ENCODE measurements at regions not wholly inside any gene's neighbourhood (a gene's known extent, or its start where the extent isn't known, plus 50 kb on each side); places are given as distances from the start of the nearest gene placed in this dataset.
"Not testable (repeated sequence)": the region's sequence is repeated elsewhere in the genome, so short reads cannot be mapped to it uniquely, and the experiment has no call there.

DNA sequence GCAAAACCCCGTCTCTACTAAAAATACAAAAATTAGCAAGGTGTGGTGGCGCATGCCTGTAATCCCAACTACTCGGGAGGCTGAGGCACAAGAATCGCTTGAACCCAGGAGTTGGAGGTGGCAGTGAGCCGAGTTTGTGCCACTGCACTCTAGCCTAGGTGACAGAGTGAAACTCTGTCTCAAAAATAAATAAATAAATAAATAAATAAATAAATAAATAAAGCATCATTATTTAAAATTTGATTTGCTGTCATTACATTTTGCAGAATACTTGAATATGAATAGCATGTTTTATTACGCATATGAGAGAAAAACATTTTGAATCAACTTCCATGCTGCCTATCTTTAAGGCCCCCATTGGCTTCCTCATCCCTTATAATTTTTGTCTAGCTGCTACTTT, 53.4 kb upstream of the MED14 start:
- not testable (repeated sequence) for DNase-seq

- DNase-seq = no peak
Observed at GRCh38 chrX:40792433-40792832, 57.1 kb upstream of the MED14 start.

DNA sequence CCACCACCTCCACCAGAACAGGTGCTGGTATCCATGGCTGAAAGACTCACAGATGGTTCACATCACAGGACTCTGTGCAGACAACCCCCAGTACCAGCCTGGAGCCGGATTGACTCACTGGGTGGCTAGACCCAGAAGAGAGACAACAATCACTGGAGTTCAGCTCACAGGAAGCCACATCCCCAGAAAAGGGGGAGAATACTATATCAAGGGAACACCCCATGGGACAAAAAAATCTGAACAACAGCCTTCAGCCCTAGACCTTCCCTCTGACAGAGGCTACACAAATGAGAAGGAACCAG, 59.4 kb upstream of the MED14 start:
- DNase-seq = not testable (repeated sequence)

DNA sequence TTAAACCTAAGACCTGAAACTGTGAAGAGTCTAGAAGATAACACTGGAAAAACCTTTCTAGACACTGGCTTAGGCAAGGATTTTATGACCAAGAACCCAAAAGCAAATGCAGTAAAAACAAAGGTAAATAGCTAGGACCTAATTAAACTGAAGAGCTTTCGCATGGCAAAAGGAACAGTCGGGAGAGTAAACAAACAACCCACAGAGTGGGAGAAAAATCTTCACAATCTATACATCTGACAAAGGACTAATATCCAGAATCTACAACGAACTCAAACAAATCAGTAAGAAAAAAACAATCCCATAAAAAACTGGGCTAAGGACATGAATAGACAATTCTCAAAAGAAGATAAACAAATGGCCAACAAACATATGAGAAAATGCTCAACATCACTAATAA, 64.4 kb upstream of the MED14 start:
- DNase-seq = not testable (repeated sequence)

DNA sequence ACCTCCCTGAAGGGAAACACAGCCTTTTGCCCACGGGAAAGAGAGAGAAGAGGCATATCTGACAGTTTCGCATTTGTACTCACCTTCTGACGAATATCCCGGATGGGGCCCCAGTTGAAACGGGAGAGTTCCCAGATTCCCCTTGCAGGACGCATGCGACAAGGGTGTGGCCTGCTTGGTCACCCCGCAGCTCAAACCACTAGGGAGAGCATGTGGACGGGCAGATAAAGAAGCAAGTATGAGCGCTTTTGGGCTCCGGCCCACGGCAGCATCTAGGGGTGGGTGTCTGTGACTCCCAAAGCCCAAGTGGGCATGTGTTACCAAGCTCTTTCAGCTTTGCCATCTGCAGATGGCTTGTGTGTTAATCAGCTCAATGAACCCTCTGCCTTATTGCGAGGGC, 70.1 kb upstream of the MED14 start:
- no peak for DNase-seq

GRCh38 chrX:40806513-40807220, 71.3 kb upstream of the MED14 start:
- no peak for DNase-seq

GRCh38 chrX:40807384-40807783, 72.0 kb upstream of the MED14 start:
- no peak for DNase-seq

DNA sequence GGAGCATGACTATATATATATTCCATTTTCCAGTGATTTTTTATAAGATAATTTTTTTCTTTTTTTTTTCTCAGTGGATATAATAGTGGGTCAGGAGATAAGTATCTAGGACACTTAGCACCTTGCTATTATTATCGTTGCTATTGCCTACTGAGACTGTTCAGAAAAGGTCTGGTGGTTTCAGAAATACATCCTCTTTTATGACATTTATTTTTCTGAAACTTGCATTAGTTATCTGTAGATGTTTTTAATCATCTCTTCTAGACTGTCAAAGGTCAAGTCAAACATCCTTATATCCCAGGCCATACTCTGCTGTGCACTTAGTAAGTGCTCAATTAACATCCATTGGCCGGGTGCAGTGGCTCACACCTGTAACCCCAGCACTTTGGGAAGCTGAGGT, 72.9 kb upstream of the MED14 start:
- DNase-seq = no peak

DNA sequence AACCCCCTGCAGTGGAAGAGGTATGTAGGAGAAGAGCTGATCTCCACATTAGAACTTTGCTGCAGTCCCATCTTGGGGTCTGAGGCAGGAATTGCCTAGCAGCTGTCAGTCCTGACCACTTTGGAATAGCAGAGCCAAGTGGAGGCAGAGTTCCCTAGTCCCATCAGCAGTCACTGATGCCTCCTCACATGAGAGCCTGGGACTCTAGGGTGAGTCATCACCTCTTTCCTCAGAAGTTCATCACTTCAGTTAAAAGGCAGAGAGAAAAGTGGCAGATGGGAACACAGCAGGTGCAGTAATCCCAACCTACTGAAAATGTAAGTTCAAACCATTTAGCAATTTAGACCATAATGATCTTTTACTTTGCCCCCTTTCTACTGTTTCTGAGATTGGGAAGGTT, 73.9 kb upstream of the MED14 start:
- DNase-seq = no peak

DNA sequence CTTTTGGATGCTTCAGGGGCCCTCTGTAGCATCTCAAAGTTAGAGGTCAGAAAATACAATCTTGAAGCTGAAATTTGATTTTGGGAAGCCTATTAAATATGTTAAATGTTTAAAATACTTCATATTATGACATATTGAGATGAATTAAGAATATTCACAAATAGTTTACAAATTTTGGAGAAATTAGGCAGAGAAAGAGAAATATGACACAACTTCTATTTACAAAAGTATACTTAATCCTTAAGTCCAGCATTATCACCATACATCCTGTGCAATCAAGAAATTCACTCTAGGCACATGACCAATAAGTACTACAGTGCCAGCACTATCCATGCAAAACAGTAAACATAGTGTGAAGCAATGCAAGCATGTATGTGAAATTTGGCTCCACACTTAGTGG, 79.7 kb upstream of the MED14 start:
- DNase-seq = not testable (repeated sequence)

DNA sequence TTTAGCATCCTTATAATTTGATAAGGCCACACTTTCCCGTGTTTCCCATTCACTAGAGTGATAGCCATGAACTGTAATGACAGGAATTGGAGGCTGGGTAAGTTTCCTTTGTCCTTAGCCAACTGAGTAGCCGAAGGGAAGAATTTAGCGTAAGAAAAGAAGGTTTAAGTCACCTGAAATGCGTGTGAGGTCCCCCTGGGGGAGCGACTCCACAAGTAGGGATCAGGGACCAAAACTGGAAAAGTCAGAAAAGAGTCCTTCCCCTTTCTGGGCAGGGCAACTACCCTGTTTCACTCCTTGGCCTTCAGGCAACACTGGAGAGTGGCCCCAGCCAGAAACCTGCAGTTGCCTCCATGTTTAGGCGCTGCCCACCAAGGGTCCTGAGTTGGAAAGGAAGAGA, 81.6 kb upstream of the MED14 start:
- no peak for DNase-seq

GRCh38 chrX:40818236-40818635, 82.9 kb upstream of the MED14 start:
- no peak for DNase-seq

- no peak for DNase-seq
Observed at GRCh38 chrX:40821780-40822179, 86.4 kb upstream of the MED14 start.

DNA sequence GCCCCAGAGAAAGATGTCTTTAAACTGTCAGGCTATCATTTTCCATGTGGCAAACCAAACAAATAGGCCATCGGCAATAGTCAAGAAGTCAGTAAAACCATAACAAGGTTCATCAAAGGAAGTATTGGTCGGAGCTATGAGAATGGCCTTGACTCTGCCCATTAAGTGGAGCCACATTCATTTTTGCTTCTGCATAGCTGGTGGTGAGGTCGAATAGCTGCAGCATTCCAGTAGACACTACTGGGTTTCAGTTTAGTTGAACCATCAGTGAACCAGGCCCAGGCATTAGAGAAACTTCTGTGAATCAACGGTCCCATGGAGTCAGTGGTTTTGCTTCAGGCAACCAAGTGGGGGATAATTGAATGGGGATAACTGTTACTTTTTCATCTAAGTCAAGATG, 92.0 kb upstream of the MED14 start:
- no peak for DNase-seq

DNA sequence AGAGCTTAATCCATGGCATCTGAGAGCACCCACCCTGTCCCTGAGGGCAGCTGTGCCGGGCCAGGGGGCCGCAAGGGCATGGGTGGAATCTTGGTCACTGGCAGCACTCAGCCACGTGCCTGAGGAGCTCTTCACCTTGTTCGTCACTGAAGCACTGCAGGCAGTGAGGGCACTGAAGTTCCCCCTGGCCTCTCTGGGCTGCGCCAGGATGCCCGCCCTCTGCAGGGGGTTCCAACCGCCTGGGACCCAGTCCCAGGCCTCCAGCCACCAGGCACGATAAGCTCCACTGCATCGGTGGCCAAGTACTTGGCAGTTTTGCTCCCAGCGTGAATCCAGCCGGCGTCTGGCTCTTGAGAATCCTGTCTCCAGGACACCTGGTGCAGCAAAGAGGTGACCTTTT, 96.4 kb upstream of the MED14 start:
- DNase-seq = no peak

DNA sequence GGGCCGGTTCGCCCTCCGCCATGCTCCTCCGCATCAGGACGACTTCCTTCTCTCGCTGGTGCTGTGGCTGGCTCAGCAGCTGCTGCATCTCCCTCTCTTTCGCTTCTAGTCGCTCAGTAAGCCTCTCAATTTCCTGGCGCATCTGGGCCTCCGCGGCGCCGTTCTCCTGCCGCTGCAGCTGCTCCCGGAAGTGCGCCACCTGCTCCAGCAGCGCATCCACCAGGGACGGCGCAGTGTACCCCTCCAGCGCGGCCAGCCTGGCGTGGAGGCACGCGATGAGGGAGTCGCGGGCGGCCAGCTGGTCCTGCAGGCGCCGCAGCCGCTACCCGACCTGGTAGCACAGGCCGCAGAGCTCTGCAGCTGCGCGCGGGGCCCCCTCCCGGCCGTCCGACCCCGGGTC, 97.4 kb upstream of the MED14 start:
- DNase-seq = no peak

GRCh38 chrX:40834225-40834624, 98.9 kb upstream of the MED14 start:
- DNase-seq = no peak

GRCh38 chrX:40835526-40835925, 100.2 kb upstream of the MED14 start:
- DNase-seq = peak; percentile 0

GRCh38 chrX:40843643-40844042, 108.3 kb upstream of the MED14 start:
- no peak for DNase-seq

DNA sequence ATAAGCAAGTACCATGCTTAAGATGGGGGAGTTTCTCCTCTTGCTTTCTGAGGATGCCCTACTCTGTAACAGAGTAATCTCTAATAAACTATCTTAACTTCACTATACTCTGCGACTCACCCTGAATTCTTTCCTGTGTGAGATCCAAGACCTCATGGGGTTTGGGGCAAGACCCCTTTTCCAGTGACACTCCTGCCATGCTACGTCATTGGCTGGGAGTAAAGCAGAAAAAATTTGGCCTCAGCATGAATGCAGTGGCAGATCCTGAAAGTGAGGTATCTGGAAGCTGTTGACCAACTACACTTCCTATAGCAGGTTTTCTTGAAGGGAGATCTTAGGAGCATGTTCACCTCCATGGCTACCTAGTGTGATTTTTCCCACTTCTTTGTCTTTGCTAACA, 109.1 kb upstream of the MED14 start:
- peak; percentile 0 for DNase-seq

DNA sequence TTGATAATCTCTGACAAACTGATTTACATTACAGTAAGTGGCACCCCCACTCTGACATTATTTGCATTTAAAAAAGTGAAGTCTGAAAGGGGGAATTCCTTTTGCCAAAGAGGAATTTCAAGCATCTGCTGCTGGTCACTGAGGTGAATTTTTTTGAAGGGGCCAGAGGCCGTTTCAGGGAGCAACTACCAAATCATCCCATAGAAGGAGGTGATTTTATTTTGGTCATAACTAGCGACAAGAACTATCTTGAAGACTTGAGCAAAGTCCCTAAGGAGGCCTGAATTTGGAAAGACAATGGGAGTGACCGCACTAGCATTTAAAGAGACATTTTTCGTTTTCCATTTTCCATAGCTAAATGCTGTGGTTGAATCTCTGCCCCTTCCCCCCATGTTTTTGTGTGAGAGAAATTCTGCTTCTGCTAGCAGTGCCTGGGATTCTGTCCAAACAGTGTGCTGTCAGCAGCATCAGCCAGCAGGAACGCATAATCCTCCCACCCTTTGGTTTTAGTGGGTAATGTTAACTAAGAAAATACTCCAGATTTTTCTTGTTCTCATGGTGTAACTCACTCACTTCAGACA, 110.1 kb upstream of the MED14 start:
- DNase-seq = peak; percentile 79

DNA sequence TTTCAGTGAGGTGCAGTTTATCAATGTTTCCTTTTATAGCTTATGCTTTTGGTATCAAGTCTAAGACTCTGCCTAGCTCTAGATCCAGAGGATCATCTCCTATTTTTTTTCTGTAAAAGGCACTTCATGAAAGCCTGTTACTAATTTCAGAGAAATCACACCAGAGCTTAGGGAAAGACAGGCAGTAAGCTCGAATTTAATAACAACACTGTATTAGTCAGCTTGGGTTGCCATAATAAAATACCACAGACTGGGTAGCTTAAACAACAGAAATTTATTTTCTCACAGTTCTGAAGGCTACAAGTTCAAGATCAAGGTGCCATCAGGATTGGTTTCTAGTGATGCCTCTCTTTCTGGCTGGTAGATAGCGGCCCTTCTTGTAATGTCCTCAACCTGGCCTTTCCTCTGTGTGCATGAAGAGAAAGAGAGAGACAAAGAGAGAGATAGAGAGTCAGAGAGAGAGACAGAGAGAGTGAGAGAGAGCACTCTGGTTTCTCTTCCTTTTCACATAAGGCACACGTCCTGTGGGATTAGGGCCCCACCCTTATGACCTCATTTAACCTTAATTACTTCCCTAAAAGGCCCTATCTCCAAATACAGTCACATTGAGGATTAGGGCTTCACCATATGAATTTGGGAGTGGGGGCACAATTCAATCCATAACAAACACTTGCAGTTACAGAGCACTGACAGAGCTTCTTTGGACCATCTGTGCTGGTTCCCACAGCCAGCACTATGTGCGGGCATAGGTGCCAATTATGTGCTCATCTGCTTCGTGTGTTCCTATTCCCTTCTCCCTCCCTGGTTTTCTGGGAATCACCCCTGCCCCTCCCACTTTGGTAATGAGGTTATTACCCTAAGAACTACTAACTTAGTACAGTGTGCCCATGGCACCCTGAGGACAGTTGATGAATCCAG, 114.8 kb upstream of the MED14 start:
- DNase-seq = no peak

GRCh38 chrX:40852586-40852985, 117.2 kb upstream of the MED14 start:
- no peak for DNase-seq
